Astrocyte (in vitro differentiated cells and primary cell): ENCODE measurements at regions not wholly inside any gene's neighbourhood (a gene's known extent, or its start where the extent isn't known, plus 50 kb on each side); places are given as distances from the start of the nearest gene placed in this dataset.

ENCODE experiments used
- DNase-seq: peaks from one replicate; pipeline ENCODE4 v3.0.0-alpha.2; 2010; ENCODE audit warnings: low read depth
- FAIRE-seq: peaks from 2 replicates; lab custom pipeline; 2011; peaks lifted over from hg19 to GRCh38; lab: Jason Lieb, UNC
- H2AFZ ChIP-seq: 2 replicates; pipeline ENCODE4 v1.6.0; 2012; ENCODE audit warnings: low read depth, low read length, inconsistent platforms
- H3K27ac ChIP-seq: 2 replicates; pipeline ENCODE4 v1.5.1; 2011; ENCODE audit warnings: low read depth, low read length, inconsistent platforms
- H3K27me3 ChIP-seq: 2 replicates; pipeline ENCODE4 v1.6.0; 2011; ENCODE audit warnings: low read length, inconsistent platforms; ENCODE audit not compliant: insufficient read depth
- H3K36me3 ChIP-seq: 2 replicates; pipeline ENCODE4 v1.5.1; 2011; ENCODE audit warnings: low read length, inconsistent platforms; ENCODE audit not compliant: insufficient read depth
- H3K4me1 ChIP-seq: 2 replicates; pipeline ENCODE4 v1.5.1; 2011; ENCODE audit warnings: low read length, inconsistent platforms; ENCODE audit not compliant: insufficient read depth
- H3K4me2 ChIP-seq: 2 replicates; pipeline ENCODE4 v1.6.0; 2012; ENCODE audit warnings: low read length, inconsistent platforms
- H3K4me3 ChIP-seq: 2 replicates; pipeline ENCODE4 v1.5.1; 2011; ENCODE audit warnings: low read depth, mild to moderate bottlenecking, low read length, inconsistent platforms; ENCODE audit not compliant: insufficient read depth
- H3K79me2 ChIP-seq: 2 replicates; pipeline ENCODE4 v1.6.0; 2012; ENCODE audit warnings: mild to moderate bottlenecking, low read length, inconsistent platforms; ENCODE audit not compliant: insufficient read depth
- H3K9ac ChIP-seq: 2 replicates; pipeline ENCODE4 v1.6.0; 2012; ENCODE audit warnings: mild to moderate bottlenecking, low read length, inconsistent platforms
- H3K9me3 ChIP-seq: 2 replicates; pipeline ENCODE4 v1.5.1; 2012; ENCODE audit warnings: low read depth, mild to moderate bottlenecking, low read length, inconsistent platforms; ENCODE audit not compliant: insufficient read depth
- H4K20me1 ChIP-seq: 2 replicates; pipeline ENCODE4 v1.6.0; 2012; ENCODE audit warnings: low read length, inconsistent platforms; ENCODE audit not compliant: insufficient read depth
- H3K27ac Mint-ChIP-seq: one replicate; pipeline ENCODE4 v1.8.0; 2021; ENCODE audit warnings: mild to moderate bottlenecking, mixed read lengths; ENCODE audit not compliant: unreplicated experiment
- H3K27me3 Mint-ChIP-seq: one replicate; pipeline ENCODE4 v1.8.0; 2021; ENCODE audit warnings: low read depth, mixed read lengths; ENCODE audit not compliant: unreplicated experiment
- H3K36me3 Mint-ChIP-seq: one replicate; pipeline ENCODE4 v1.8.0; 2021; ENCODE audit warnings: low read depth, mixed read lengths; ENCODE audit not compliant: unreplicated experiment
- H3K4me1 Mint-ChIP-seq: one replicate; pipeline ENCODE4 v1.8.0; 2021; ENCODE audit warnings: low read depth, mixed read lengths; ENCODE audit not compliant: unreplicated experiment
- H3K4me3 Mint-ChIP-seq: one replicate; pipeline ENCODE4 v1.8.0; 2021; ENCODE audit warnings: mild to moderate bottlenecking, moderate library complexity, mixed read lengths; ENCODE audit not compliant: unreplicated experiment
- H3K9me3 Mint-ChIP-seq: one replicate; pipeline ENCODE4 v1.8.0; 2021; ENCODE audit warnings: mild to moderate bottlenecking, mixed read lengths; ENCODE audit not compliant: unreplicated experiment
- EZH2 ChIP-seq: IDR thresholded peaks from 2 replicates; pipeline ENCODE4 v1.6.1; 2012; ENCODE audit warnings: mild to moderate bottlenecking, low read length, inconsistent platforms; ENCODE audit not compliant: insufficient read depth
- TF ChIP-seq, protein P1 (sequence below): IDR thresholded peaks from 2 replicates; pipeline ENCODE4 v1.5.1; 2011; ENCODE audit warnings: low read depth, mild to moderate bottlenecking, inconsistent platforms, low read length, moderate library complexity; ENCODE audit not compliant: insufficient read depth

DNA sequence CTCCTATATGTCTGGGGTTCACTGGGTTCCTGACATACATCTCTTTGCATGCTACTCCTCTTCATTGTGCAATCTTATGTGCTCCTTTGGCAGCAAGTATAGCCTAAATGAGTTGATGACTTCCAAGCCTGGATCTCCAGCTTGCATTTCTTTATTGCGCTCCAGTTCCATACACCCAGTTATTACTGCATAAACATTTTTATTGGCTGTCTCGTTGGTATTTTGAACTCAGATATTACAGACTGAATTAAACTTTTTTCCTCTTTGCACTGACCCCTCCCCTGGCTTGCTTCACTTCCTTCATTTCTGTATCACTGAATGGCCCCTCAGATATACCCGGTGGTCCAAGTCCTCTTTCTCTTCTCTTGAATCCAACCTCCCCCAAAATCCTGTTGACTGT lies 219.2 kb downstream of the MC4R start:
- H3K9ac ChIP-seq = no peak overlapping the region
- Mint-ChIP-seq H3K36me3 (no peaks in the 10 kb centered on the region), H3K4me1 (no peaks in the 10 kb centered on the region), H3K9me3 (no peaks in the 10 kb centered on the region), H3K4me3 (no peak overlapping the region), H3K27me3 (no peaks in the 10 kb centered on the region), H3K27ac (no peak overlapping the region)
- no peaks in the 10 kb centered on the region for H4K20me1 ChIP-seq
- TF ChIP-seq, protein P1, sequence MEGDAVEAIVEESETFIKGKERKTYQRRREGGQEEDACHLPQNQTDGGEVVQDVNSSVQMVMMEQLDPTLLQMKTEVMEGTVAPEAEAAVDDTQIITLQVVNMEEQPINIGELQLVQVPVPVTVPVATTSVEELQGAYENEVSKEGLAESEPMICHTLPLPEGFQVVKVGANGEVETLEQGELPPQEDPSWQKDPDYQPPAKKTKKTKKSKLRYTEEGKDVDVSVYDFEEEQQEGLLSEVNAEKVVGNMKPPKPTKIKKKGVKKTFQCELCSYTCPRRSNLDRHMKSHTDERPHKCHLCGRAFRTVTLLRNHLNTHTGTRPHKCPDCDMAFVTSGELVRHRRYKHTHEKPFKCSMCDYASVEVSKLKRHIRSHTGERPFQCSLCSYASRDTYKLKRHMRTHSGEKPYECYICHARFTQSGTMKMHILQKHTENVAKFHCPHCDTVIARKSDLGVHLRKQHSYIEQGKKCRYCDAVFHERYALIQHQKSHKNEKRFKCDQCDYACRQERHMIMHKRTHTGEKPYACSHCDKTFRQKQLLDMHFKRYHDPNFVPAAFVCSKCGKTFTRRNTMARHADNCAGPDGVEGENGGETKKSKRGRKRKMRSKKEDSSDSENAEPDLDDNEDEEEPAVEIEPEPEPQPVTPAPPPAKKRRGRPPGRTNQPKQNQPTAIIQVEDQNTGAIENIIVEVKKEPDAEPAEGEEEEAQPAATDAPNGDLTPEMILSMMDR = no peak
- TF ChIP-seq EZH2 = no peak
- no peaks in the 10 kb centered on the region for H3K36me3 ChIP-seq
- H3K27me3 ChIP-seq = no peaks in the 10 kb centered on the region
- no peaks in the 10 kb centered on the region for H3K4me1 ChIP-seq
- no peak overlapping the region for H3K4me3 ChIP-seq
- no peak for FAIRE-seq
- no peak for DNase-seq
- no peaks in the 10 kb centered on the region for H3K9me3 ChIP-seq
- H3K27ac ChIP-seq = no peak overlapping the region
- no peak overlapping the region for H3K4me2 ChIP-seq
- no peaks in the 10 kb centered on the region for H3K79me2 ChIP-seq
- H2AFZ ChIP-seq = no peak overlapping the region

DNA sequence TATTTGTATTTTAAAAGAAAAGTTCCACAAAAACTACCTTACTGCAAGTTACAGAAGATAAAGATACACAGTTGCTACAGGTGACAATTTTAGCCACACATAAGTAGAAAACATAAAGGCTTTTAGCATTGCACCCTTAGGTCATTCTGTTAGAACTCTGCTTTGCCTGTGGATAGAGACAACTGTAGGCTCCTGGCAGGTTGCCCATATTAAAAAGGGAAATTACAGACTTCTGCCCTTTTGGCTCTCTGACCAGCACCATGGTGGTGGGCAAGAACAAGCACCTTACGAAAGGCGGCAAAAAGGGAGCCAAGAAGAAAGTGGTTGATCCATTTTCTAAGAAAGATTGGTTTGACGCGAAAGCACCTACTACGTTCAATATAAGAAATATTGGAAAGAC lies 223.3 kb downstream of the MC4R start:
- H3K79me2 ChIP-seq = no peaks in the 10 kb centered on the region
- DNase-seq (no peak), FAIRE-seq (no peak)
- Mint-ChIP-seq H3K4me1 (no peaks in the 10 kb centered on the region), H3K4me3 (no peak overlapping the region), H3K27ac (no peak overlapping the region), H3K9me3 (no peaks in the 10 kb centered on the region), H3K27me3 (no peaks in the 10 kb centered on the region), H3K36me3 (no peaks in the 10 kb centered on the region)
- H3K9ac ChIP-seq = no peak overlapping the region
- no peak overlapping the region for H3K27ac ChIP-seq
- no peak overlapping the region for H3K4me3 ChIP-seq
- no peaks in the 10 kb centered on the region for H3K27me3 ChIP-seq
- no peak overlapping the region for H2AFZ ChIP-seq
- no peaks in the 10 kb centered on the region for H4K20me1 ChIP-seq
- H3K9me3 ChIP-seq = no peaks in the 10 kb centered on the region
- TF ChIP-seq, protein P1 = no peak
- no peak for TF ChIP-seq EZH2
- no peaks in the 10 kb centered on the region for H3K4me1 ChIP-seq
- no peak overlapping the region for H3K4me2 ChIP-seq
- H3K36me3 ChIP-seq = no peaks in the 10 kb centered on the region

DNA sequence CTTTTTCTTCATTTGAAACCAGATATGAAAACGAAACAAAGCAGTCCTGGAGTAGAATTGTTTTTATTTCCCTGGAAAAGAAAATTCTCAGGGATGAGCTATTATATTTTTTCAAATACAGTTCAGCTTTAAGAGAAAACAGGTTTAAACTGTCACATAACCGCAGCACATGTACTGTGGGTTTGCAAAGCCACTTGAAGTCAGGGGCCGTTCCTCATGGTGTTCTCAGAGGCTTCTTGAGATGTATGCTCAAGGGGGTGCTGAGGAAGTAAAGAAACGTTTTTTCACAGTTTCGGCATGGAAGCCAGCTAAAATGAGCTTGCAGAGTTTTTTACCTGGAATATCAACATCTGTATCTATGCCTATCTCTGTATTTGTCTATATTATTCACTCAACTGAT lies 225.3 kb downstream of the MC4R start:
- Histone ChIP-seq H2AFZ (no peak overlapping the region), H3K36me3 (no peaks in the 10 kb centered on the region), H4K20me1 (no peaks in the 10 kb centered on the region), H3K9ac (no peak overlapping the region), H3K4me1 (no peaks in the 10 kb centered on the region), H3K9me3 (no peaks in the 10 kb centered on the region), H3K27ac (no peak overlapping the region), H3K4me2 (no peak overlapping the region), H3K27me3 (no peaks in the 10 kb centered on the region), H3K79me2 (no peaks in the 10 kb centered on the region), H3K4me3 (no peak overlapping the region)
- DNase-seq (no peak), FAIRE-seq (no peak)
- TF ChIP-seq EZH2 = no peak
- TF ChIP-seq, protein P1 = no peak
- H3K9me3 Mint-ChIP-seq = no peaks in the 10 kb centered on the region
- no peaks in the 10 kb centered on the region for H3K27me3 Mint-ChIP-seq
- no peaks in the 10 kb centered on the region for H3K36me3 Mint-ChIP-seq
- H3K4me1 Mint-ChIP-seq = no peaks in the 10 kb centered on the region
- no peak overlapping the region for H3K4me3 Mint-ChIP-seq
- no peak overlapping the region for H3K27ac Mint-ChIP-seq
